Osteoblast (primary cell): ENCODE measurements at regions not wholly inside any gene's neighbourhood (a gene's known extent, or its start where the extent isn't known, plus 50 kb on each side); places are given as distances from the start of the nearest gene placed in this dataset.
A peak's percentile ranks its signal among the peaks of the same experiment; 100 is the strongest.

Experiments used
- DNase-seq: peaks from one replicate; pipeline ENCODE4 v3.0.0; 2011; ENCODE audit warnings: low spot score, mixed read lengths; ENCODE audit not compliant: insufficient read length; ENCODE audit errors: missing footprints
- H2AFZ ChIP-seq: 2 replicates; pipeline ENCODE4 v1.6.0; 2011; ENCODE audit warnings: mild to moderate bottlenecking, low read length
- H3K27ac ChIP-seq: 2 replicates; pipeline ENCODE4 v1.5.1; 2011; ENCODE audit warnings: mild to moderate bottlenecking, low read depth, low read length, moderate library complexity
- H3K27me3 ChIP-seq: 2 replicates; pipeline ENCODE4 v1.6.0; 2012; ENCODE audit warnings: mild to moderate bottlenecking, control low read depth, inconsistent platforms, low read length, moderate library complexity; ENCODE audit not compliant: insufficient read depth
- H3K36me3 ChIP-seq: 2 replicates; pipeline ENCODE4 v1.5.1; 2011; ENCODE audit warnings: mild to moderate bottlenecking, low read length, control low read depth, moderate library complexity; ENCODE audit not compliant: insufficient read depth
- H3K4me1 ChIP-seq: 2 replicates; pipeline ENCODE4 v1.5.1; 2011; ENCODE audit warnings: mild to moderate bottlenecking, low read length, control low read depth, moderate library complexity; ENCODE audit not compliant: insufficient read depth
- H3K4me2 ChIP-seq: 2 replicates; pipeline ENCODE4 v1.6.0; 2011; ENCODE audit warnings: mild to moderate bottlenecking, low read length; ENCODE audit not compliant: insufficient read depth
- H3K4me3 ChIP-seq: fragments of 200-600 bp; sonication (generic); 3 replicates; pipeline ENCODE4 v1.5.1; 2012; ENCODE audit warnings: mild to moderate bottlenecking, low read length, inconsistent platforms; ENCODE audit not compliant: insufficient read depth
- H3K79me2 ChIP-seq: 2 replicates; pipeline ENCODE4 v1.6.0; 2012; ENCODE audit warnings: mild to moderate bottlenecking, low read length, control low read depth, inconsistent platforms; ENCODE audit not compliant: insufficient read depth
- H3K9me3 ChIP-seq: 2 replicates; pipeline ENCODE4 v1.5.1; 2011; ENCODE audit warnings: low read depth, low read length, control low read depth
- H4K20me1 ChIP-seq: 2 replicates; pipeline ENCODE4 v1.6.0; 2012; ENCODE audit warnings: mild to moderate bottlenecking, low read length, control low read depth; ENCODE audit not compliant: insufficient read depth
- TF ChIP-seq, protein P1 (sequence below): IDR thresholded peaks from 2 replicates; pipeline ENCODE4 v1.5.1; 2011; ENCODE audit warnings: mild to moderate bottlenecking, low read depth, low read length, moderate library complexity; ENCODE audit errors: extremely low read depth

DNA sequence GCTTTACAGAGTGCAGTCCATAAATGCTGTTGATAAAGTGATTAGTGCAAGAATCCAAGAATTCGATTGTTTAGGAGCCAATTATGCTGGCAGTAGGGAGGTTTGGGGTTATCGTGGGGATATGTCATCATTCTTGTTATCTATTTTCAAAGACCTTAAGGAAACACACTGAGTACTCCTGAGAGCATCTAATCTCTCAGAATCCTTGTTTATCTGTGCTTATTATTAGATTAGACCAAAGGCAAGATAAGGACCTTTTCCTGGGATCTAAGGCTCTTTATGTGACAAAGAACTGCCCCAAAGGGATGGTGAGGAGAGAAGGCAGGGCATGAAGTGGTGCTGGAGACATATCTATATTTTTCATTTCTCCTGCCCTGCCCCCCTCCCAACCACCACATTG, 139.1 kb downstream of the TSEN15 start:
- Histone ChIP-seq H3K27ac (no peak overlapping the region), H3K36me3 (no peaks in the 10 kb centered on the region), H3K9me3 (no peaks in the 10 kb centered on the region), H2AFZ (no peak overlapping the region), H3K4me1 (no peaks in the 10 kb centered on the region), H3K4me3 (no peak overlapping the region), H3K27me3 (peaks cover 37% of the 10 kb centered on the region), H3K4me2 (no peak overlapping the region), H3K79me2 (no peaks in the 10 kb centered on the region), H4K20me1 (no peaks in the 10 kb centered on the region)
- TF ChIP-seq, protein P1, sequence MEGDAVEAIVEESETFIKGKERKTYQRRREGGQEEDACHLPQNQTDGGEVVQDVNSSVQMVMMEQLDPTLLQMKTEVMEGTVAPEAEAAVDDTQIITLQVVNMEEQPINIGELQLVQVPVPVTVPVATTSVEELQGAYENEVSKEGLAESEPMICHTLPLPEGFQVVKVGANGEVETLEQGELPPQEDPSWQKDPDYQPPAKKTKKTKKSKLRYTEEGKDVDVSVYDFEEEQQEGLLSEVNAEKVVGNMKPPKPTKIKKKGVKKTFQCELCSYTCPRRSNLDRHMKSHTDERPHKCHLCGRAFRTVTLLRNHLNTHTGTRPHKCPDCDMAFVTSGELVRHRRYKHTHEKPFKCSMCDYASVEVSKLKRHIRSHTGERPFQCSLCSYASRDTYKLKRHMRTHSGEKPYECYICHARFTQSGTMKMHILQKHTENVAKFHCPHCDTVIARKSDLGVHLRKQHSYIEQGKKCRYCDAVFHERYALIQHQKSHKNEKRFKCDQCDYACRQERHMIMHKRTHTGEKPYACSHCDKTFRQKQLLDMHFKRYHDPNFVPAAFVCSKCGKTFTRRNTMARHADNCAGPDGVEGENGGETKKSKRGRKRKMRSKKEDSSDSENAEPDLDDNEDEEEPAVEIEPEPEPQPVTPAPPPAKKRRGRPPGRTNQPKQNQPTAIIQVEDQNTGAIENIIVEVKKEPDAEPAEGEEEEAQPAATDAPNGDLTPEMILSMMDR = no peak
- DNase-seq = no peak

DNA sequence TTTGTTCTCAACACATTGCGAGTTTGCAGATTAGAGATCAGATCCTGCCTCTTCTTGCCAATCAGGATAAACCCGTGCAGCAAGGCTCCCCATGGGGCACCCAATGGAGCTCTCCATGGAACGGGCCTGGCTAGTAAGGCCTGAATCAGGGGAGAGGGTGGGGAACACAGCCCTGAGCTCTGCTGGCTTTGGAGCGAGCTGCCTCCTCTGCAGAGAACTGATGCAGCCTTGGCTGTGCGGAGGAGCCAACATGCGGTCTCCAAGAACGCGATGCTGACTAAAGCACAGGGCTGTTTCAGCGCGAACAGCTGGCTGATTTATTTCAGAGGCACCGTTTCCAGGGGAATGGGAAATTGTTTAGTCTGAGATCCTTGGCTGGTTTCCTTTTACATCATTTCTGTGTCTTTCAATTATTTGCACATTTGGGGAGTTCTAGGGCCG, 139.7 kb downstream of the TSEN15 start:
- Histone ChIP-seq H3K4me2 (no peak overlapping the region), H3K27ac (no peak overlapping the region)

DNA sequence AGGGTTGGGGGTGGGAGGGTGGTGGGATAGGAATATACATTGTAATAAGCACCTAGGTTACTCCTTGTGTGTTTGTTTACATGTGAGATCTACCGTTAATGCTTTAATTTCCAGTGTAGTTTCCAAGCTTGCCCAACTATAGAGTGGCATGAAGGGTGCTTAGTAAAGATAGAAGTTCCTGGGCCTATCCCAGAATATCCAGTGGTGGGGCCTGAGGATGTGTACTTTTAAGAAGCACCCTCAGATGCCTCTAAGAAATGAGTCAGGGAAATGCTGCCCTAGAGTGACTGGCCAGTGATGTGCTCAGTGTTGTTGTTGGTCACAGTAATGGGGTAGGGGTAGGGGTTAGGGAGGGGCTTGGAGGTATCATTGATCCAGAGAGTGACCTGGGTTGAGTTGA, 141.3 kb downstream of the TSEN15 start:
- Histone ChIP-seq H2AFZ (no peak overlapping the region), H3K9me3 (no peaks in the 10 kb centered on the region), H3K27ac (no peak overlapping the region), H4K20me1 (no peaks in the 10 kb centered on the region), H3K79me2 (no peaks in the 10 kb centered on the region), H3K27me3 (peaks cover 29% of the 10 kb centered on the region), H3K4me2 (no peak overlapping the region), H3K4me3 (no peak overlapping the region), H3K4me1 (no peaks in the 10 kb centered on the region), H3K36me3 (no peaks in the 10 kb centered on the region)
- no peak for DNase-seq
- TF ChIP-seq, protein P1 = no peak

More for the DNA sequence above, 139.7 kb downstream of the TSEN15 start:
- DNase-seq = peak; percentile 44
- Histone ChIP-seq H3K27me3 (peaks cover 37% of the 10 kb centered on the region), H3K79me2 (no peaks in the 10 kb centered on the region), H3K9me3 (no peaks in the 10 kb centered on the region), H3K36me3 (no peaks in the 10 kb centered on the region), H3K4me1 (no peaks in the 10 kb centered on the region), H4K20me1 (no peaks in the 10 kb centered on the region), H3K4me3 (no peak overlapping the region), H2AFZ (no peak overlapping the region)
- TF ChIP-seq, protein P1 = no peak

DNA sequence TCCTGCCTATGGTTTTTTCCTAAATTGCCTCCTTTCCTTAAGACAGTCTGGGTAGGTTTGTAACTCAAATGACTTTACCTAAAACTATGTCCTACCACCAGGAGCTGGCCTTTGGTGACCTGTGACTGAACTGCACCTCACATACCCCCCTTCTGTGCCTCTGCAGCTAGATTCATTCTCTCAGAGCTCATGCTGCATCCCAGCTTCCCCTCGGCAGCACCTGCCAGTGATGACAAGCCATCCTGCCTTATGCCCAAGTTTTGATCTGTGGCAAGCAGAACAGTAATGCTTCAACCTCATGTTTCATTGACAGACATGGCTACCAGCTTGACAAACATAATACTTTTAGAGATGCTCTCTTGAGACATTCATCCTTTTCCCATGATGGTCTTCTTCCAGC, 141.9 kb downstream of the TSEN15 start:
- Histone ChIP-seq H3K36me3 (no peaks in the 10 kb centered on the region), H3K4me3 (no peak overlapping the region), H3K27me3 (peaks cover 29% of the 10 kb centered on the region), H3K27ac (no peak overlapping the region), H2AFZ (no peak overlapping the region), H4K20me1 (no peaks in the 10 kb centered on the region), H3K4me2 (no peak overlapping the region), H3K4me1 (no peaks in the 10 kb centered on the region), H3K79me2 (no peaks in the 10 kb centered on the region), H3K9me3 (no peaks in the 10 kb centered on the region)
- TF ChIP-seq, protein P1 = no peak
- no peak for DNase-seq
